ENCODE measurements at regions not wholly inside any gene's neighbourhood (a gene's known extent, or its start where the extent isn't known, plus 50 kb on each side); places are given as distances from the start of the nearest gene placed in this dataset.
"Not testable (repeated sequence)": the region's sequence is repeated elsewhere in the genome, so short reads cannot be mapped to it uniquely, and the experiment has no call there.

DNA sequence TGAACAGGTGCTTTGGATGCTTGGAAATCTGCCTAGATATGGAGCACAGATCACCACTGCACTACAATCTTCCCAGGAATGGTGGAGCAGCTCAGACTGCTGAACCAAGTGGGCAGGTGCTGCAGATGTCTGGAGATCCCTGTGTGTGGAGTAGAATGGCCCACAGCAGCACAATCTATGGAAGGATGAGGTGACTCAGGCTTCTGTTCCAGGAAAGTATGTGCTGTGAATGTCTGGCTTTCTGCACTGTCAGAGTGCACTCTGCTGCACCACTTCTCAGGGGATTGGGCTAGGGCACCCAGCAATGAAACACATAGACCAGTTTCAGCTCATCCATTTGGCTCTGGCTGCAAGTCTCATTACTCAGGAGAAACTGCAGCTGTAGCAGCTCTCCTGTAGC, 865.4 kb upstream of the NXPH2 start:
- ATAC-seq, result no peak
- no peak for DNase-seq (ENCODE audit: missing footprints)
- intact Hi-C loops (cut with DNase I), result no loop called here

GRCh38 chr2:139643139-139643538, 862.9 kb upstream of the NXPH2 start:
- intact Hi-C loops (cut with DNase I), result no loop called here
- DNase-seq (ENCODE audit: missing footprints) (no peak), ATAC-seq (no peak)

GRCh38 chr2:139631966-139632365, 851.8 kb upstream of the NXPH2 start:
- intact Hi-C loops (cut with DNase I), result no loop called here
- no peak for ATAC-seq
- DNase-seq (ENCODE audit: missing footprints), result no peak

GRCh38 chr2:139628931-139629330, 848.7 kb upstream of the NXPH2 start:
- no peak for DNase-seq (ENCODE audit: missing footprints)
- no peak for ATAC-seq
- intact Hi-C loops (cut with DNase I), result no loop called here

DNA sequence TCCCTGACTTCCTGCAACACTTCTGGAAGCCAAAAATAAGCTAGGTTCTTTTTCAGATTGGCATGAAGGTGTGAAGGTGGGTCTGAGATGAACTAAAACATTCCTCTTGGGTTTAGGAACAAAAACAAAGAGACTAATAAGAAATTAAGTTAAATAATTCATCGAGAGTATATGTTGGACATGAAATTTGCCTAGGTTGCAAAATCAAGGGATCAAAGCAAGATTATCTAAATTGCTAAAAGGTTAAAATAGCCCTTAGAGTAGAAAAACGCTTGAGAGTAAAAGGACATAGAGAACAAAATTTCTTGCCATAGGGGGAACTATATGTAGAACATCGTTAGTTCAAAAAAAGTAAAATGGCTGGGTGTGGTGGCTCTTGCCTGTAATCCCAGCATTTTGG, 845.9 kb upstream of the NXPH2 start:
- intact Hi-C loops (cut with DNase I), result no loop called here
- ATAC-seq (no peak), DNase-seq (ENCODE audit: missing footprints) (no peak)

GRCh38 chr2:139622691-139623090, 842.5 kb upstream of the NXPH2 start:
- ATAC-seq (no peak), DNase-seq (ENCODE audit: missing footprints) (no peak)
- intact Hi-C loops (cut with DNase I), result no loop called here

GRCh38 chr2:139617747-139618146, 837.6 kb upstream of the NXPH2 start:
- intact Hi-C loops (cut with DNase I), result no loop called here
- ATAC-seq (no peak), DNase-seq (ENCODE audit: missing footprints) (no peak)

DNA sequence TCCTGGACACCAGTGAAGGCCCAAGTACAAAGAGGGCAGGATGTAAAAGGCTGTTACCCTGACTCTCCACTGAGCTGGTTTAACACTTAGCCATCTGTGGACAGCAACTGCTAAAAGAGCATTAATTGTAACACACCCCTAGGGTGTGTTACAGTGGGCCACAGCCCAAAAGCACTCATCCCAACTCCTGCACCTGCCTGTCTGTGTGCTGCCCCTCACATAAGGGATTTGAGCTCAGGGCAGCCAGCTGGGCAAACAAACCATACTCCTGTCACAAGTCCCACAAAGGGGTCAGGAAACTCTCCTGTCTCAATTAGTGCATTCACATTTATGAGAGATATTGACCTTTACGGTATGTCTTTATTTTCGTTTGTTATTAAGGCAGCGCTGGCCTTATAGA, 833.1 kb upstream of the NXPH2 start:
- DNase-seq (ENCODE audit: missing footprints) (no peak), ATAC-seq (no peak)
- intact Hi-C loops (cut with DNase I), result no loop called here

GRCh38 chr2:139610512-139610911, 830.3 kb upstream of the NXPH2 start:
- ATAC-seq (no peak), DNase-seq (ENCODE audit: missing footprints) (no peak)
- intact Hi-C loops (cut with DNase I), result no loop called here

DNA sequence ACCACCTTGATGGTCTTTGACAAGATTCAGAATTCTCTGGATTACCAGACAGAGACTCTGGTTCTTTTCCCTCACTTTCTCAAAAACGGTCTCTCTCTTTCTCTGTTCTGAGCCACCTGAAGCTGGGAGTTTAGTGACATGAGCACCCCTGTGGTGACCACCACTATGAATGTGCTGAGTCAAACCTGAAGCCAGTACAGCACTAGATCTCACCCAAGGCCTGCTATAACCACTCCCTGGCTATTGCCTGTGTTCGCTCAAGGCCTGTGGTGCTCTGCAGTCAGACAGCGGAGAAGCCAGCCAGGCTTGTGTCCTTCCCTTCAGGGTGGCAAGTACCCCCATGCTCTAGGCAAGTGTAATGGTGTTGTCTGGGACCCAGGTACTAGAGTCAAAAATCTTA, 828.9 kb upstream of the NXPH2 start:
- ATAC-seq, result no peak
- no peak for DNase-seq (ENCODE audit: missing footprints)

DNA sequence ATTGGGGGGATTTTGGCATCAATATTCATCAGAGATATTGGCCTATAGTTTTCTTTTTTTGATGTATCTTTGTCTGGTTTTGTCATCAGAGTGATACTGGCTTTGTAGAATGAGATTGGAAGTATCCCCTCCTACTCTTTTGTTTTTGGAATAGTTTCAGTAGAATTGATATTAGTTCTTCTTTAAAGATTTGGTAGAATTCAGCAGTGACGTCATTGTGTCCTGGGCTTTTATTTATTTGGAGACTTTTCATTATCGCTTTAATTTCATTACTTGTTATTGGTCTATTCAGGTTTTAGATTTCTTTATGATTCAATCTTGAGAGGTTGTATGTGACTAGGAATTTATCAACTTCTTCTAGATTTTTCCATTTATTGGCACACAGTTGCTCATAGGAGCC, 825.5 kb upstream of the NXPH2 start:
- ATAC-seq, result no peak
- DNase-seq (ENCODE audit: missing footprints), result no peak
- intact Hi-C loops (cut with DNase I), result no loop called here

More for the DNA sequence above, 828.9 kb upstream of the NXPH2 start:
- intact Hi-C loops (cut with DNase I), result no loop called here

DNA sequence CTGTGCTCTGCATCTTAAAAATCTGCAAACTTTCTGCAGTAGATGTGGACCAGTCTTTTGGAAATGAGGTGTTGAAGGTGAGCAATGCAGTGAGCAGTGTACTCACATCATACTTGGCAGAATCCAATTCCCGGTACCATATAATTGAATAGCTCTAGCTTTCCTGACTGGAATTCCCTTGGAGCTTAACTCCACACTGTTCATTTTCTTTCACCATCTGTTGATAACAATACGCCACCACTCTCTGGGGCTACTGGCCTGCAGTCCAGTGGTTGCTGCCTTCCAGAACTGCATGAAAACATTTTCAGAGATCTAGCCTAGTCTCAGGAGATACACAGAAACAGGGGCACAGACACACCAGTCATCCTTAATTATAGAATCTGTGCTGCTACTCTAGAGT, 820.0 kb upstream of the NXPH2 start:
- no peak for ATAC-seq
- intact Hi-C loops (cut with DNase I), result no loop called here
- DNase-seq (ENCODE audit: missing footprints), result no peak

- intact Hi-C loops (cut with DNase I), result no loop called here
- DNase-seq (ENCODE audit: missing footprints), result no peak
- ATAC-seq, result no peak
These were observed 804.9 kb upstream of the NXPH2 start for GRCh38 chr2:139585101-139585500.

DNA sequence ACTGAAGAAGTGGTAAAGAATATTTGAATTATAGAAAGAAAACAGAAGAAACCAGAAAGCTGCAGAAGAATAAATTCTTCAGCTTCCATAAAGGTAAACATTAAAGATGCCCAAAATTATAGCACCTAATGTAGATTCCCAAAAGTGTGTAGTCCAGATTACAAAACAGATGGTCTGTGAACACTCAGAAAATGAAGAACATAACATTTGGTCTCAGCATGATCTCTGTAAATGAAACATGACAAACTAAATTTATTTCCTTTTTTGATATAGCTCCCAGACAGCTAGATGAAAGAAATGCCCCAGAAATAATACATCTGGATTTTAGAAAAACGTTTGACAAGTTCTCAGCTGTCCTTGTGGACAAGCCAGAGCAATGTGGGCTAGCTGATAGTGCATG, 794.2 kb upstream of the NXPH2 start:
- intact Hi-C loops (cut with DNase I), result no loop called here
- ATAC-seq (no peak), DNase-seq (ENCODE audit: missing footprints) (no peak)

GRCh38 chr2:139556789-139557188, 776.6 kb upstream of the NXPH2 start:
- no peak for ATAC-seq
- no peak for DNase-seq (ENCODE audit: missing footprints)
- intact Hi-C loops (cut with DNase I), result no loop called here

DNA sequence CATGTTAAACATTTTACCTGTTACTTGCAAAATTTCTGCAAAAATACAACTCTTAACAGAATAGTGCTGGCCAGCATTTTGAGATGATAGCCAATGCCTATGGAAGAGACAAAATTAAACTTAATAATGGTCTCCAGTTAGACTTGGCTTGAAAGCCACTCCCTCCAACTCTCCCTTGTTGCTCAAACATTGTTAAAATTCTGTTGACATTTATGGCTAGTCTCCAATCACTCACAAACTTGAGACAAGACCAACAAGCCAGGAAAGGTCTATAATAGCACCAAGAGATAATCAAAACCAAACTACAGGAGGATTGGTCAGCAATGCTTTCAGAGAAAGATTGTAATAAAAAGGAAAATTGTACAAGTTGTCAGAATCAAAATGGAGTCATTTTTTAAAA, 770.7 kb upstream of the NXPH2 start:
- intact Hi-C loops (cut with DNase I), result no loop called here
- no peak for ATAC-seq

DNA sequence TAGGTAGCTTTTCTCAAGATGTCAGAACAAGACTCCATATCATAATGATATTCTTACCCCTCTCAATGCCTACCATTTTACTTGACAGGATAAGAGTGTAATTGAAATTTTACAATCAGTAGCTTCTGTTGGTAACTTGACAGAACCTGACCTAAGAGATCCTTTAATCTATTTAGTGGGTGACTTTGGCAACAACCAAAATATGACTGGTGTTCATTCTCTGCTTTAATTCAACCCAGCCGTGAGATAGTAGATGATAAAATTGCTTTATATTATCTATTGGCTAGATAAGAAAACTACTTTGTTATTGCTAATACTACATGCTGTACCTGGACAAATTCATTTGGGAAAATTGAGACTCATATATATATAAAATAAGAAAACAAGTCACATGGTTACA, 770.2 kb upstream of the NXPH2 start:
- no peak for ATAC-seq

More for the DNA sequence above, 770.7 kb upstream of the NXPH2 start:
- no peak for DNase-seq (ENCODE audit: missing footprints)

DNA sequence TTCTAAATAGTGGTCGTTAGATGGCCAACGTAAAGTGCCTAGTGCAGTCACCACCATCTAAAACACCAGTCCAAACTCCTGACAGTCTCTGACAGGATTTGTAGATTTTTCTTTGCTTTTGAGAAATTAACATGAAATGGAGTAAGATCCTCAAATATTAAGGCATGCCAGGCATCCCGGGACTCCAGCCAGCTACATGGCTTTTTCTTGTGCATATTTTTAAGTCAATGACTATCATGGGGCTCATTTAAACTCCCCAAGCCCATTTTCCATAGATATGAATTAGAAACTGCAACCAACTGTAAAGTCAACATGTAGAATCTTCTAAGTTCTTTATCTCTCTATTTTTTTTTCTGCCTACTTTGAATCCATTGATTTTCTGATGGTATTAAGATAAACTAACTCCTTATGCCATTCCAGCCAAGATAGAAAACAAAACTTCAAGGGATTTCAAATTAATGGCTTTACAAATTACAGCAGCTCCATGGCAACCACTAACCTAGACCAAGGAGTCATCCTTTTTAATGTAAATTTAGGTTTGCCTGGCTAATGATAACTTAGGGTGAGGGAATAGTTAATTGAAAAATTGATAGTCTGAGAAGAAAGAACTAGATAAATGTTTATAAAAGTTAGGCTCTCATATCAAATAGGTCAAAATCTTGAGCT, 764.1 kb upstream of the NXPH2 start:
- DNase-seq (ENCODE audit: missing footprints) (no peak), ATAC-seq (no peak)
- intact Hi-C loops (cut with DNase I), result no loop called here

More for the DNA sequence above, 770.2 kb upstream of the NXPH2 start:
- intact Hi-C loops (cut with DNase I), result no loop called here
- DNase-seq (ENCODE audit: missing footprints), result no peak

DNA sequence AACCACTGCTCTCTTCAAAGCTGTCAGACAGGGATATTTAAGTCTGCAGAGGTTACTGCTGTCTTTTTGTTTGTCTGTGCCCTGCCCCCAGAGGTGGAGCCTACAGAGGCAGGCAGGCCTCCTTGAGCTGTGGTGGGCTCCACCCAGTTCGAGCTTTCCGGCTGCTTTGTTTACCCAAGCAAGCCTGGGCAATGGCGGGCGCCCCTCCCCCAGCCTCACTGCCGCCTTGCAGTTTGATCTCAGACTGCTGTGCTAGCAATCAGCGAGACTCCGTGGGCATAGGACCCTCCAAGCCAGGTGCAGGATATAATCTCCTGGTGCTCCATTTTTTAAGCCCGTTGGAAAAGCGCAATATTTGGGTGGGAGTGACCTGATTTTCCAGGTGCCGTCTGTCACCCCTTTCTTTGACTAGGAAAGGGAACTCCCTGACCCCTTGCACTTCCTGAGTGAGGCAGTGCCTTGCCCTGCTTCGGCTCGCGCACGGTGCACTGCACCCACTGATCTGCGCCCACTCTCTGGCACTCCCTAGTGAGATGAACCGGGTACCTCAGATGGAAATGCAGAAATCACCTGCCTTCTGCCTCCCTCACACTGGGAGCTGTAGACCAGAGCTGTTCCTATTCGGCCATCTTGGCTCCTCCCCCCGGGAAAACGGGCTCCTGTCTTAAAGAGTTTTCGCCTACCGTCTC, 758.3 kb upstream of the NXPH2 start:
- ATAC-seq; DNase-seq (ENCODE audit: missing footprints); intact Hi-C loops (cut with DNase I): not testable (repeated sequence)

DNA sequence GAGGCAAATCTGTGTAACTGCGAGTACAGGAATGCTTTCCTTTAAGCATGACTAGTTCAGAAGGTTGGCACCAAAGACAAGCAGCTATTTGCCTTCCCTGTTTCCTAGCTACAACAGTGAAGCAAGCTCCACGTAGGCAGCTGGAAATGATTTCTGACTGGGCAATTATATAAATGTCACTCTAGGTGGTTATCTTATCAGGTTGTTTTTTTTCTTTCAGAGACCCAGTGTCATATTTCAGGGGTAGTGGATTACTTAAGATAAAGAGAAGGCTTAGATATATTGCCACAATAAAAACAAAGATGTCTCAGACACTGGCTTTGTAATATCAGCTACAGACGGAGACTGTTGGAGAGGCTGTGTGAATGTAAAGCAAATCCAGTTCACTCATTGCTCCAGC, 748.9 kb upstream of the NXPH2 start:
- ATAC-seq (no peak), DNase-seq (ENCODE audit: missing footprints) (no peak)
- intact Hi-C loops (cut with DNase I), result no loop called here

GRCh38 chr2:139526781-139527180, 746.6 kb upstream of the NXPH2 start:
- ATAC-seq (no peak), DNase-seq (ENCODE audit: missing footprints) (no peak)
- intact Hi-C loops (cut with DNase I), result no loop called here

Measured in Right ventricle myocardium inferior (tissue), 1 donor.